Effector memory CD8-positive, alpha-beta T cell (primary cell): ENCODE measurements at regions not wholly inside any gene's neighbourhood (a gene's known extent, or its start where the extent isn't known, plus 50 kb on each side); places are given as distances from the start of the nearest gene placed in this dataset.
A peak's percentile ranks its signal among the peaks of the same experiment; 100 is the strongest.
"Not testable (repeated sequence)": the region's sequence is repeated elsewhere in the genome, so short reads cannot be mapped to it uniquely, and the experiment has no call there.

ENCODE experiments used
- ATAC-seq: fragments of 150-1000 bp; cut with Tn5 transposase; replicated peaks from 2 replicates; pipeline ENCODE4 v1.10.0; 2021; ENCODE audit warnings: mild to moderate bottlenecking, moderate library complexity
- DNase-seq, 3 experiments: peaks; one replicate each; pipeline ENCODE4 v3.0.0; 2021
- H3K27ac Mint-ChIP-seq, 2 donors: one replicate each; pipeline ENCODE4 v1.8.0; 2022; ENCODE audit warnings: mild to moderate bottlenecking in 2 of 2, mixed read lengths in 2 of 2, moderate library complexity in 2 of 2
- H3K27me3 Mint-ChIP-seq, 2 donors: one replicate each; pipeline ENCODE4 v1.8.0; 2022; ENCODE audit warnings: mixed read lengths in 2 of 2
- H3K36me3 Mint-ChIP-seq: one replicate; pipeline ENCODE4 v1.8.0; 2022; ENCODE audit warnings: mild to moderate bottlenecking, moderate library complexity, mixed read lengths; ENCODE audit not compliant: insufficient read depth
- H3K4me1 Mint-ChIP-seq, 2 donors: one replicate each; pipeline ENCODE4 v1.8.0; 2022; ENCODE audit warnings: low read depth in 2 of 2, mixed read lengths in 2 of 2
- H3K4me3 Mint-ChIP-seq, 2 donors: one replicate each; pipeline ENCODE4 v1.8.0; 2022; ENCODE audit warnings: mild to moderate bottlenecking in 2 of 2, mixed read lengths in 2 of 2, moderate library complexity in 2 of 2
- H3K9me3 Mint-ChIP-seq, 2 donors: one replicate each; pipeline ENCODE4 v1.8.0; 2022; ENCODE audit warnings: mixed read lengths in 2 of 2

GRCh38 chr2:762646-763045, 85.4 kb upstream of the TMEM18 start:
- H3K27me3 Mint-ChIP-seq, result peaks cover 22 to 53% of the 10 kb centered on the region in 2 donors

GRCh38 chr2:761384-761783, 84.2 kb upstream of the TMEM18 start:
- Mint-ChIP-seq H3K9me3 (no peaks in the 10 kb centered on the region), H3K36me3 (peaks cover 4% of the 10 kb centered on the region), H3K27ac (no peak overlapping the region), H3K4me3 (no peak overlapping the region), H3K27me3 (peaks cover 30 to 49% of the 10 kb centered on the region in 2 donors), H3K4me1 (peaks cover 8 to 12% of the 10 kb centered on the region in 2 donors)
- DNase-seq (no peak), ATAC-seq (no peak)

More at GRCh38 chr2:762646-763045, 85.4 kb upstream of the TMEM18 start:
- DNase-seq, result no peak
- H3K4me3 Mint-ChIP-seq, result no peak overlapping the region
- peaks cover 19 to 22% of the 10 kb centered on the region in 2 donors for H3K4me1 Mint-ChIP-seq
- H3K9me3 Mint-ChIP-seq, result no peaks in the 10 kb centered on the region
- no peak for ATAC-seq
- no peak overlapping the region for H3K27ac Mint-ChIP-seq
- H3K36me3 Mint-ChIP-seq, result peaks cover 7% of the 10 kb centered on the region

- H3K27me3 Mint-ChIP-seq, result peaks cover 40 to 55% of the 10 kb centered on the region in 2 donors
- peaks cover 4% of the 10 kb centered on the region for H3K36me3 Mint-ChIP-seq
- H3K4me3 Mint-ChIP-seq, result no peak overlapping the region
- H3K4me1 Mint-ChIP-seq, result peaks cover 3 to 6% of the 10 kb centered on the region in 2 donors
- H3K9me3 Mint-ChIP-seq, result no peaks in the 10 kb centered on the region
- ATAC-seq (no peak), DNase-seq (no peak)
- no peak overlapping the region for H3K27ac Mint-ChIP-seq
Observed at GRCh38 chr2:760001-760400, 82.8 kb upstream of the TMEM18 start.

GRCh38 chr2:758073-758820, 81.0 kb upstream of the TMEM18 start:
- no peak for ATAC-seq
- Mint-ChIP-seq H3K27ac (no peak overlapping the region), H3K4me3 (no peak overlapping the region)

GRCh38 chr2:753123-753522, 75.9 kb upstream of the TMEM18 start:
- Mint-ChIP-seq H3K4me3 (no peak overlapping the region), H3K4me1 (no peaks in the 10 kb centered on the region), H3K9me3 (no peaks in the 10 kb centered on the region), H3K27ac (no peak overlapping the region), H3K27me3 (peaks cover 45 to 55% of the 10 kb centered on the region in 2 donors), H3K36me3 (no peaks in the 10 kb centered on the region)
- DNase-seq, result no peak
- no peak for ATAC-seq

More at GRCh38 chr2:758073-758820, 81.0 kb upstream of the TMEM18 start:
- DNase-seq, result no peak
- H3K36me3 Mint-ChIP-seq, result no peaks in the 10 kb centered on the region
- peaks cover 1 to 4% of the 10 kb centered on the region in 2 donors for H3K4me1 Mint-ChIP-seq
- H3K9me3 Mint-ChIP-seq, result no peaks in the 10 kb centered on the region
- H3K27me3 Mint-ChIP-seq, result peaks cover 42 to 54% of the 10 kb centered on the region in 2 donors

- Mint-ChIP-seq H3K27ac (no peak overlapping the region), H3K27me3 (peaks cover 55 to 62% of the 10 kb centered on the region in 2 donors), H3K4me3 (no peak overlapping the region), H3K9me3 (peaks cover 0 to 2% of the 10 kb centered on the region in 2 donors), H3K36me3 (no peaks in the 10 kb centered on the region), H3K4me1 (no peaks in the 10 kb centered on the region)
- no peak for ATAC-seq
- DNase-seq, result no peak
Observed at GRCh38 chr2:751474-751873, 74.3 kb upstream of the TMEM18 start.

- DNase-seq, result no peak
- H3K27ac Mint-ChIP-seq, result no peak overlapping the region
- peaks cover 50 to 65% of the 10 kb centered on the region in 2 donors for H3K27me3 Mint-ChIP-seq
- ATAC-seq, result no peak
- H3K36me3 Mint-ChIP-seq, result no peaks in the 10 kb centered on the region
- peaks cover 2 to 3% of the 10 kb centered on the region in 2 donors for H3K9me3 Mint-ChIP-seq
- no peaks in the 10 kb centered on the region for H3K4me1 Mint-ChIP-seq
- no peak overlapping the region for H3K4me3 Mint-ChIP-seq
Observed at GRCh38 chr2:750628-751027, 73.4 kb upstream of the TMEM18 start.

GRCh38 chr2:747762-748351, 70.7 kb upstream of the TMEM18 start:
- no peaks in the 10 kb centered on the region for H3K36me3 Mint-ChIP-seq
- H3K9me3 Mint-ChIP-seq, result peaks cover 2 to 7% of the 10 kb centered on the region in 2 donors
- no peak overlapping the region for H3K27ac Mint-ChIP-seq
- no peaks in the 10 kb centered on the region for H3K4me1 Mint-ChIP-seq
- peaks cover 42 to 67% of the 10 kb centered on the region in 2 donors for H3K27me3 Mint-ChIP-seq
- no peak for DNase-seq
- H3K4me3 Mint-ChIP-seq, result no peak overlapping the region
- ATAC-seq, result no peak

- Mint-ChIP-seq H3K4me1 (no peaks in the 10 kb centered on the region), H3K4me3 (no peak overlapping the region), H3K9me3 (peaks cover 2 to 7% of the 10 kb centered on the region in 2 donors), H3K27ac (no peak overlapping the region), H3K27me3 (peaks cover 41 to 66% of the 10 kb centered on the region in 2 donors), H3K36me3 (no peaks in the 10 kb centered on the region)
- DNase-seq, result no peak
- ATAC-seq, result no peak
Observed at GRCh38 chr2:746697-747096, 69.5 kb upstream of the TMEM18 start.

- Mint-ChIP-seq H3K9me3 (peaks cover 2 to 7% of the 10 kb centered on the region in 2 donors), H3K27ac (no peak overlapping the region), H3K4me1 (peaks cover 5 to 7% of the 10 kb centered on the region in 2 donors), H3K4me3 (no peak overlapping the region), H3K27me3 (peaks cover 40 to 80% of the 10 kb centered on the region in 2 donors), H3K36me3 (no peaks in the 10 kb centered on the region)
- DNase-seq, result no peak
- ATAC-seq, result no peak
Observed at GRCh38 chr2:744088-744487, 66.9 kb upstream of the TMEM18 start.

GRCh38 chr2:742221-742620, 65.0 kb upstream of the TMEM18 start:
- DNase-seq (no peak), ATAC-seq (no peak)
- Mint-ChIP-seq H3K4me3 (no peak overlapping the region), H3K27ac (no peak overlapping the region), H3K9me3 (peaks cover 0 to 7% of the 10 kb centered on the region in 2 donors), H3K27me3 (peaks cover 32 to 83% of the 10 kb centered on the region in 2 donors), H3K36me3 (no peaks in the 10 kb centered on the region), H3K4me1 (peaks cover 5 to 7% of the 10 kb centered on the region in 2 donors)

- H3K36me3 Mint-ChIP-seq, result no peaks in the 10 kb centered on the region
- DNase-seq, result no peak
- peaks cover 39 to 83% of the 10 kb centered on the region in 2 donors for H3K27me3 Mint-ChIP-seq
- H3K27ac Mint-ChIP-seq, result no peak overlapping the region
- no peak for ATAC-seq
- peaks cover 0 to 7% of the 10 kb centered on the region in 2 donors for H3K9me3 Mint-ChIP-seq
- peaks cover 5 to 7% of the 10 kb centered on the region in 2 donors for H3K4me1 Mint-ChIP-seq
- peak overlapping the region in 1 of 2 donors; percentile 66 for H3K4me3 Mint-ChIP-seq
Observed at GRCh38 chr2:741195-741496, 63.9 kb upstream of the TMEM18 start.

GRCh38 chr2:740322-741194, 63.4 kb upstream of the TMEM18 start:
- H3K4me1 Mint-ChIP-seq, H3K27ac Mint-ChIP-seq, DNase-seq, ATAC-seq, H3K36me3 Mint-ChIP-seq, H3K9me3 Mint-ChIP-seq: not testable (repeated sequence)
- peaks cover 44 to 78% of the 10 kb centered on the region in 2 donors for H3K27me3 Mint-ChIP-seq
- H3K4me3 Mint-ChIP-seq, result peak overlapping the region; percentile 66 to 73
